COLO829 (cell line): ENCODE measurements at regions not wholly inside any gene's neighbourhood (a gene's known extent, or its start where the extent isn't known, plus 50 kb on each side); places are given as distances from the start of the nearest gene placed in this dataset.

Experiments
- DNase-seq: peaks from one replicate; pipeline ENCODE4 v3.0.0; 2012; ENCODE audit warnings: low spot score

DNA sequence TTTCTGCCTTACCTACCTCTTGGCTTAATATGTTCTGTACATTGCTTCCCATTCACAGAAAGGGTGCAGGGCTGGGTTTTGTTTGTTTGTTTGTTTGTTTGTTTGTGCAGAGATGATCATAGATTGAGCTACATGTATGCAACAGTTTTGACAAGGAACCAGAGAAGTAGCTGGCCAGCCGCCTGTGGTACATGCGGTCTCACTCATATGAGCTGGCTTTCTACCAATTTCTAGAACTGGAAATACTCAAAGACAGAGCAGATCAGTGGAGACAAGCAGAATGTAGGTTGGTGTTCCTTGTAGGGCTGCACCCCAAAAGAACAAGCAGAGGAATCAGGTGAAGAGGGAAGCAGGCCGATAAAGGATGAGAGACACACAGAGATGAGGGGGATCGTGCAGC, 502.7 kb downstream of the SOX2 start:
- DNase-seq = no peak

GRCh38 chr3:182215881-182216280, 504.2 kb downstream of the SOX2 start:
- no peak for DNase-seq

- DNase-seq = no peak
Observed at GRCh38 chr3:182216311-182216970, 504.7 kb downstream of the SOX2 start.

- no peak for DNase-seq
Observed at GRCh38 chr3:182220013-182220412, 508.3 kb downstream of the SOX2 start.

GRCh38 chr3:182220471-182220870, 508.7 kb downstream of the SOX2 start:
- no peak for DNase-seq

DNA sequence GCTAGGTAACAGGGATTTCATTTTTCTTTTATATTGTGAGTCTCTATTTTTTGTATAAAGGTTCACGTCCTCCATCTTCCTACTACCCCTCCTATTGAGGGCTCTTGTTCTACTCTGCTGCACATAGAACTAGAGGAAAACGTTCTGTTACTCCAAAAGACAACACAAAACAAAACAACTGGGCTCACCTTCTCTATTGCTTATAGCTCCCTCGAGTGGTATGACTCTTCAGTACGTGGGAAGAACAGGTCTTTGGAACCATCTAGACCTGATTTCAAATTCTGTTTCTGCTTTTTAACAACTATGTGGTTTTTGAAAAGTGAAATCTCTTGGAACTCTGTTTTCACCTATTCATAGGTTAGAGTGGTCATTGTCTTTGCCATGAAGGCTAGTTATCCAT, 515.3 kb downstream of the SOX2 start:
- no peak for DNase-seq

- DNase-seq = no peak
Observed at GRCh38 chr3:182233405-182233804, 521.7 kb downstream of the SOX2 start.

DNA sequence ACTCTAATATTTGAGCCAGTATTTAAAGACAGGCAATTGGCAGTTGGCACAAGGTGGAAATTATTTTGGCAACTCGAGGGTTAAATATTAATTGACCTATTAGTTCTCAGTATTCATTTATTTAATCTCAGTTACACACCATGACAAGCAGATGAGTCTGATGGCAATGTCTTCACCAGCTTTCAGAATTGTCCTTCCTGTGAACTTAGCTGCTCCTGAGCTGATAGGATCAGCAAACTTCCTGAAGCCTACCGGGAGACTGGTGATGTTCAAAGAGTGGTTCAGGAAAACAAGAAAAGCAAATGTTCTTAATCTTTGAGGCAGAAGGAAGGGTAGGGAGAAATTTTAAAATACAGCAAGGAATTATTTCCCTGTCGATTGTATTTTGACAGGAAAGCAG, 522.2 kb downstream of the SOX2 start:
- DNase-seq = no peak

GRCh38 chr3:182234881-182235280, 523.2 kb downstream of the SOX2 start:
- DNase-seq = no peak

GRCh38 chr3:182235504-182235903, 523.8 kb downstream of the SOX2 start:
- peak; percentile 59 for DNase-seq

- no peak for DNase-seq
Observed at GRCh38 chr3:182238126-182238525, 526.4 kb downstream of the SOX2 start.

DNA sequence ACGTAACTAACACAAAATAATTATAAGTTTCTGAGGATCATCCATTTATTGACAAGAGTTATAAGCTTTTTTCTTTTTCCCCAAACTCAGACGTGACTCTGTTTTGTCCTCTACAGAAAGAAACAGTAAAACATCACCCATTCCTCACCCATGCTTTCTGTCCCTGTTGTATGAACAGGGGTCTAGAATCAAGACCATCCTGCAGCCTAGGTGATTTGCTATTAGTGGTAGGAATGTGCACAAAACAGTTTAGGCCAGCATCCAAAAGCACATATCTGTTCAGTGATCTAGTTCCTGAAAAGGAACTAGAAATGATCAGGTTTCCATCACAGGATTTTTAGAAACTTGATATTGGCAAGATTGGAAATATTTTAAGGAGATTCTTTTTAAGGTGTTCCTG, 527.6 kb downstream of the SOX2 start:
- DNase-seq = no peak

DNA sequence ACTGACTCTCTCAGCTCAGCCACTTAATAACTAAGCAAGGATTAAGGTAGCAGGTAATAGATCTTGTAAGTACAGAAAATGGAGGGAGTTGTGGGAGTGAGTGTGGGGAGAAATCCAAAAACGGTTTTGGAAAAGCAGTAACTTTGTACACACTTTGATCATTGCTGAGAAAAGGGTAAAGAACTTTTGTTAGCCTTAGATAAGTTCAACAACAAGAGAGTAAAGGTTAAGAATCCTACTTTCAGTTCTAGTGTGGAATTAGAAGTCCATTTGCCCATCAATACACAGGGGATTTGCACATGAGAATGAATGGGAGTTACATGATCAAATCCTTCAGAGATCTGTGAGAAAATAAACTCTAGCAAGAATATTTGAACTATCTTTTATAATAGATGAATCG, 528.7 kb downstream of the SOX2 start:
- no peak for DNase-seq

DNA sequence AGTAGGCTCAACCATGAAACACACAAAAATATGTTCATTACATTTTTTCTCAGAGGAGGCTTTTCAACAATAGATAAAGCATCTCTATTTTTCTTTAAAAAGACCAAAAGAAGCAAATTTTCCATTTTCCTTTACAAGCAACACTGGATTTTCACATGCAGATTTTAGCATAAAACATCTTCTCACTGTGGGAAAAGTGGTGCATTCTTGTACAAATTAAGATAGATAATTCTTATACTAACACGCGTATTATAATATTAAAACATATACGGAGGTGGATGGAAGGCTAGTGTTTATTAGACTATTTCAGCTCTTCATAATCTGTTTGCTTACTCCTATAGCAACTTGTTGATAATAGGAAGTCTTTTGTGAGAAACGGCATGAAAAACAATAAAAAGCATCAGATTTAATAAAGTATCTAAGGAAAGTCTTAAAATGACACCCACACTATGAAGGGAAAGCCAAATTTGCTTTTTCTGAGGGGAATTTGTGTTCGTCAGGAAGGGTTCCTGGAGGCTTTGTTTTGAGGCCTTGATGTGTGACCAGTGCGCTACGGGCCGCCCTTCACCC, 529.6 kb downstream of the SOX2 start:
- no peak for DNase-seq

GRCh38 chr3:182241766-182242488, 530.2 kb downstream of the SOX2 start:
- DNase-seq = no peak

- no peak for DNase-seq
Observed at GRCh38 chr3:182242489-182242942, 530.8 kb downstream of the SOX2 start.

GRCh38 chr3:182243625-182244024, 531.9 kb downstream of the SOX2 start:
- DNase-seq = no peak

DNA sequence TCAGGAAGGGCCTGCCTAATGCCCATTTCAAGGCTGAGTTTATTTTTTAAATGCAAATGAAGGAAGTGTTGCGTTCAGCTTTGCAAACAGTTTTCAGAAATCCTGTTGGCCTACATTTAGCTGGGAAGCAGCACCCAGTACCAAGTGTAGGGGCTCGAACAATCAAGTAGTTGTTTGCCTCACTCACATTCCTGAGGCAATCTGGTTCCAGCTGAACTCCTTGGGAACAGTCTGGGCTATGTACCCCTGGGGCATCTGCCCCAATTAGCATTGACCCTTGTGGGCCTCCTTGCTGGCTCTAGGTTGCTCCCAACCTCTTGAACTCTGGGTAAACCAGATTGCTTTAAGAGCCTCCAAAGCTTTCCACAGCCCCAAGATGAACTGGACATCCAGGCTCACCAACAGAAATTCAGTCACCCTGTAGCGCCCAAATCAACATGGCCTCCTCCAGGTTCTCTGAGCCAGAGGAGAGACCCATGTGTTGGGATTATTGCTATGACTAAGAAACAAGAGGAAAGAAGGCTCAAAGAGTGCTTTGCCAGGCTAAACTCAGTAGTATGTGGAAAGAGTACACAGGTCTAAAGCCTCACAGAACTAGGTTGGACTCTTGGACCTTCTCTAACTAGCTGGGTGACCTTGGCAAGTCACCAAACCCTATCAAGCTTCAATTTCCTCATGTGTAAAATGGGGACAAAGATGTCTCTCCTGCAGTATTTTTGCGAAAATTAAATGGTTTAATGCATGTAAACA, 532.7 kb downstream of the SOX2 start:
- DNase-seq = peak; percentile 62

GRCh38 chr3:182245059-182245458, 533.3 kb downstream of the SOX2 start:
- DNase-seq = no peak

DNA sequence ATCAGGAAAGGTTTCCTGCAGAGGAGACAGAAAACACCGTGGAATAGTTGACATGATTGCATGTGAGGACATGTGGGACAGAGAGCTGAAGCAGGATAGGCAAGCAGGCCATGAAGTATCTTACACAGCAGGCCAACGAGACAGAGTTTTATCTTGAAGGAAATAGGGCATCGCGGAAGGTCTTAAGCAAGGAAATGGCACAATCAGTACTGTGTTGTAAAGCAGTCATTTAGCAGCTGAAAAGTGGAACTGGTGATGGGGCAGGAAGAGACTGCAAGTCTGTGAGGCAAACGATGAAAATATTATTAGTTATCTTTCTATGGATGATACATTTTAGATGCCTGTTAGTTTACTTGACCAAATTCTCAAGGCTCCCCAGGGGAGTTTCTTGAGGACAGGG, 535.1 kb downstream of the SOX2 start:
- DNase-seq = no peak

DNA sequence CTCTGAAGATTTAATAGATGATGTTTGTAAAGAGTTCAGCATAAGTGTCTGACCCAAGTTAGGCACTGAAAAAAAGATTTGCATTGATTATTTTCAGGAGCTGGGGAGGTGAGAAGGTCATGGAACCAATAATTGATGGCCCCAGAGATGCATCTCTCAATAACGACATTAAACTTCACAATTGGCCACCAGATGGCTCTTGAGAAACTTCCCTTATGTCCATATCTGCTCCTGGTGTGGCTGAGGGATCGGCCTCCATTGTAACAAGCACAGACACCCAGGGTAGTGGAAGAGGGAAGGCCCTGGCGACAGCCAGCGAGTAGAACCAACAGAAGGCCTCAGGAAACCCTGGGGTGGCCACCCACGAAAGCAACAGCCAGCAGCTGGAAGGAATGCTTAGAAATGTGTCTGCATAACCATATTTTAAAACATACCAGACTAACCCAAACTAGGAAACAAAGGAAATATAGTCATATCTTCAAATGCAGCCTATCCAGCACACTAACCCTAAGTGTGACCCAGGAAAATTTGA, 536.7 kb downstream of the SOX2 start:
- peak; percentile 22 for DNase-seq

DNA sequence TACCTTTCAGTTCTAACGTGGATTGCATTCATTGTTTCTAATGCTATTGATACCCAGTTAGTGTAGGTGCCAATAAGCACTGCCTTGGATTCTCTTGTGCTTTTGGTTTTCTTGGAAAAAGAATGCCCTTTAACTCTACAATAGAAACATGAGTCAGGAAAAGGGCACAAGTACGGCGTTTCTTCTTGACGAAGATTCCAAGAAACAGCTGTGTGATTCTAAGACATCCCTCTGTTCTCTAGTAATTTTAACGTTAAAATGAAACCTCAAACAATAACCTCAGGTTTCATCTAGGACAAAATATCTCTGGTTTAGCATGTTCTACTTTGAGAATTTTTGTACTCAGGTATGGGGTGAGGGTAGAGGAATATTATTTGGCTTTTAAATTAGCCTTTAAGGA, 540.5 kb upstream of the ATP11B start:
- DNase-seq = no peak

DNA sequence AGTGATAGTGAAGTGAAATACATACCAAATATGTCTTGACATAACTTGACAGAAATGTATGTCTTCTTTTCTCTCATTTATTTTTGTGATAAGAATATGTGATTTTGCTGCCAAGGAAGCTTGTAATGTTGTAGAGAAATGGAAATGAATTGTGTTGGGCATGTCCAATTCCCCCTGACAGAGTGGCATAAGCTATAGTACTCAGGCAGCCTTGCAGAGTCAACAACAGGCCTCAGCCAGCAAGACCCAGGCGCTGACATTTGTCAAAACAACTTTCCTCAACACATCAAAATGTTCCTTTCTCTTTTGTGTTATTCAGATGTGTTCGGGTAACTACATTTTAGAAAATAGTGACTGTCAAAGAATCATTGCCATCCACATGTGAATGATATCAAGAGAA, 538.1 kb upstream of the ATP11B start:
- no peak for DNase-seq
